HEK293 (cell line): ENCODE measurements at regions not wholly inside any gene's neighbourhood (a gene's known extent, or its start where the extent isn't known, plus 50 kb on each side); places are given as distances from the start of the nearest gene placed in this dataset.

Source experiments
- CTCF ChIA-PET: fragments of 350-600 bp; formaldehyde crosslinking; extraction: SDS; loops from one replicate; lab custom pipeline; 2021; ENCODE audit warnings: antibody characterized with exemption; lab: Yijun Ruan, JAX
- POLR2A ChIA-PET: fragments of 300-600 bp; formaldehyde crosslinking; extraction: SDS; loops from one replicate; lab custom pipeline; 2020; ENCODE audit warnings: antibody characterized with exemption, inconsistent platforms; lab: Yijun Ruan, JAX
- H3K27ac ChIP-seq: fragments of 200-500 bp; sonication (Bioruptor generic); 2 replicates; pipeline ENCODE4 v1.5.1; 2014; ENCODE audit warnings: low read depth, low read length, control low read depth, inconsistent platforms; ENCODE audit errors: extremely low read depth
- H3K36me3 ChIP-seq, 2 experiments: fragments of 200-500 bp in 1 of 2; sonication (Bioruptor generic) in 1 of 2; 1 replicate in 1 of 2; 2 replicates in 1 of 2; pipeline ENCODE4 v1.5.1; 2014 to 2017; ENCODE audit warnings: inconsistent platforms in 2 of 2, low read length in 2 of 2; ENCODE audit not compliant: control insufficient read depth in 2 of 2, insufficient read depth in 1 of 2
- H3K4me1 ChIP-seq: fragments of 200-500 bp; sonication (Bioruptor generic); 2 replicates; pipeline ENCODE4 v1.5.1; 2014; ENCODE audit warnings: mild to moderate bottlenecking, low read length, inconsistent platforms; ENCODE audit not compliant: control insufficient read depth, insufficient read depth
- H3K4me3 ChIP-seq: 2 replicates; pipeline ENCODE4 v1.5.1; 2011; ENCODE audit warnings: low read depth, mild to moderate bottlenecking, control low read depth, low read length, moderate library complexity
- H3K9me3 ChIP-seq: fragments of 200-500 bp; sonication (Bioruptor generic); 2 replicates; pipeline ENCODE4 v1.5.1; 2014; ENCODE audit warnings: low read depth, low read length, inconsistent platforms; ENCODE audit not compliant: control insufficient read depth, insufficient read depth
- CTCF ChIP-seq: fragments of 450-650 bp; formaldehyde crosslinking; IDR thresholded peaks from 2 replicates; pipeline ENCODE4 v1.5.1; 2016; ENCODE audit warnings: missing biosample characterization, missing genetic modification characterization
- GFI1B ChIP-seq: fragments of 450-650 bp; formaldehyde crosslinking; IDR thresholded peaks from 2 replicates; pipeline ENCODE4 v1.5.1; 2016; ENCODE audit warnings: missing biosample characterization, missing genetic modification characterization
- PRDM1 ChIP-seq: fragments of 450-650 bp; formaldehyde crosslinking; IDR thresholded peaks from 2 replicates; pipeline ENCODE4; 2016; ENCODE audit warnings: missing biosample characterization, missing genetic modification characterization
- SP3 ChIP-seq: fragments of 450-650 bp; formaldehyde crosslinking; IDR thresholded peaks from 2 replicates; pipeline ENCODE4 v1.5.1; 2016; ENCODE audit warnings: missing biosample characterization, missing genetic modification characterization
- ZFP3 ChIP-seq: fragments of 450-650 bp; formaldehyde crosslinking; IDR thresholded peaks from 2 replicates; pipeline ENCODE4 v1.5.1; 2016; ENCODE audit warnings: low read depth, missing biosample characterization, missing genetic modification characterization
- ZFP41 ChIP-seq: fragments of 450-650 bp; formaldehyde crosslinking; IDR thresholded peaks from 2 replicates; pipeline ENCODE4 v1.5.1; 2016; ENCODE audit warnings: missing biosample characterization, missing genetic modification characterization, borderline replicate concordance
- ZIC2 ChIP-seq: fragments of 450-650 bp; formaldehyde crosslinking; IDR thresholded peaks from 2 replicates; pipeline ENCODE4 v1.5.1; 2016; ENCODE audit warnings: missing biosample characterization, missing genetic modification characterization
- ZNF169 ChIP-seq: fragments of 450-650 bp; formaldehyde crosslinking; IDR thresholded peaks from 2 replicates; pipeline ENCODE4 v1.5.1; 2016; ENCODE audit warnings: missing biosample characterization, missing genetic modification characterization
- ZNF174 ChIP-seq: fragments of 450-650 bp; formaldehyde crosslinking; IDR thresholded peaks from 2 replicates; pipeline ENCODE4 v1.5.0; 2017; ENCODE audit warnings: missing biosample characterization, mild to moderate bottlenecking, missing genetic modification characterization
- ZNF175 ChIP-seq: fragments of 450-650 bp; formaldehyde crosslinking; IDR thresholded peaks from 2 replicates; pipeline ENCODE4 v1.5.1; 2016; ENCODE audit warnings: missing biosample characterization, missing genetic modification characterization
- ZNF23 ChIP-seq: fragments of 450-650 bp; formaldehyde crosslinking; IDR thresholded peaks from 2 replicates; pipeline ENCODE4 v1.5.1; 2016; ENCODE audit warnings: missing biosample characterization, missing genetic modification characterization, borderline replicate concordance
- ZNF24 ChIP-seq: fragments of 450-650 bp; formaldehyde crosslinking; IDR thresholded peaks from 2 replicates; pipeline ENCODE4 v1.5.1; 2016; ENCODE audit warnings: missing biosample characterization, missing genetic modification characterization
- ZNF341 ChIP-seq: fragments of 450-650 bp; formaldehyde crosslinking; IDR thresholded peaks from 2 replicates; pipeline ENCODE4; 2016; ENCODE audit warnings: low read depth, missing biosample characterization, missing genetic modification characterization
- ZNF391 ChIP-seq: fragments of 450-650 bp; formaldehyde crosslinking; IDR thresholded peaks from 2 replicates; pipeline ENCODE4 v1.5.1; 2016; ENCODE audit warnings: low read depth, missing biosample characterization, missing genetic modification characterization, borderline replicate concordance
- ZNF426 ChIP-seq: fragments of 450-650 bp; formaldehyde crosslinking; IDR thresholded peaks from 2 replicates; pipeline ENCODE4 v1.5.1; 2017; ENCODE audit warnings: missing biosample characterization, missing genetic modification characterization, mild to moderate bottlenecking, inconsistent platforms, moderate library complexity
- ZNF580 ChIP-seq: fragments of 450-650 bp; formaldehyde crosslinking; IDR thresholded peaks from 2 replicates; pipeline ENCODE4 v1.5.1; 2016; ENCODE audit warnings: missing biosample characterization, missing genetic modification characterization
- ZNF596 ChIP-seq: fragments of 450-650 bp; IDR thresholded peaks from 2 replicates; pipeline ENCODE4 v1.5.0; 2018; ENCODE audit warnings: missing biosample characterization, mild to moderate bottlenecking, missing genetic modification characterization, moderate library complexity
- ZNF629 ChIP-seq: fragments of 450-650 bp; formaldehyde crosslinking; IDR thresholded peaks from 2 replicates; pipeline ENCODE4 v1.5.1; 2017; ENCODE audit warnings: missing biosample characterization, missing genetic modification characterization
- ZNF664 ChIP-seq: fragments of 450-650 bp; formaldehyde crosslinking; IDR thresholded peaks from 2 replicates; pipeline ENCODE4 v1.5.1; 2016; ENCODE audit warnings: missing biosample characterization, missing genetic modification characterization
- ZNF707 ChIP-seq: fragments of 450-650 bp; formaldehyde crosslinking; IDR thresholded peaks from 2 replicates; pipeline ENCODE4 v1.5.1; 2016; ENCODE audit warnings: missing biosample characterization, missing genetic modification characterization
- ZSCAN18 ChIP-seq: fragments of 450-650 bp; formaldehyde crosslinking; IDR thresholded peaks from 2 replicates; pipeline ENCODE4 v1.5.1; 2016; ENCODE audit warnings: missing biosample characterization, missing genetic modification characterization

- H3K9me3 ChIP-seq: no peaks in the 10 kb centered on the region
- H3K36me3 ChIP-seq: peaks cover 0 to 7% of the 10 kb centered on the region in 2 experiments; a peak in 1 of 3 replicates
- no peak for TF ChIP-seq ZNF707 (tag by site-specific recombination)
- no peak for TF ChIP-seq ZNF175 (tag by site-specific recombination)
- TF ChIP-seq ZNF580: no peak
- no peak for TF ChIP-seq ZNF629 (tag by site-specific recombination)
- CTCF ChIA-PET: no interaction called here
- no peak overlapping the region for H3K4me3 ChIP-seq
- POLR2A ChIA-PET: no interaction called here
- no peak overlapping the region for H3K27ac ChIP-seq
- H3K4me1 ChIP-seq: no peaks in the 10 kb centered on the region
Observed at GRCh38 chr7:139169816-139170215, 60.3 kb upstream of the ZC3HAV1 start.

- H3K36me3 ChIP-seq: peaks cover 0 to 7% of the 10 kb centered on the region in 2 experiments; a peak in 1 of 3 replicates
- TF ChIP-seq ZFP41 (tag by site-specific recombination) (no peak), ZNF175 (tag by site-specific recombination) (no peak), ZNF341 (tag by site-specific recombination) (no peak), ZNF174 (tag by site-specific recombination) (no peak)
- H3K9me3 ChIP-seq: no peaks in the 10 kb centered on the region
- no peak overlapping the region for H3K4me3 ChIP-seq
- ChIA-PET CTCF (no interaction called here), POLR2A (no interaction called here)
- no peaks in the 10 kb centered on the region for H3K4me1 ChIP-seq
- no peak overlapping the region for H3K27ac ChIP-seq
Observed at GRCh38 chr7:139172775-139173174, 58.3 kb upstream of the UBN2 start.

- Histone ChIP-seq H3K36me3 (peaks cover 0 to 30% of the 10 kb centered on the region in 2 experiments; a peak in 1 of 3 replicates), H3K27ac (no peak overlapping the region), H3K9me3 (no peaks in the 10 kb centered on the region), H3K4me1 (no peaks in the 10 kb centered on the region), H3K4me3 (no peak overlapping the region)
- CTCF ChIA-PET: no interaction called here
- TF ChIP-seq ZNF391 (no peak), ZIC2 (tag by site-specific recombination) (no peak), GFI1B (tag by site-specific recombination) (no peak), ZFP3 (tag by site-specific recombination) (no peak)
- POLR2A ChIA-PET: no interaction called here
Observed at GRCh38 chr7:139177696-139178095, 53.3 kb upstream of the UBN2 start.

- POLR2A ChIA-PET: no interaction called here
- H3K27ac ChIP-seq: no peak overlapping the region
Observed at GRCh38 chr7:139180700-139181311, 50.2 kb upstream of the UBN2 start.

More at GRCh38 chr7:139180700-139181311, 50.2 kb upstream of the UBN2 start:
- Histone ChIP-seq H3K4me3 (no peak overlapping the region), H3K9me3 (no peaks in the 10 kb centered on the region), H3K4me1 (no peaks in the 10 kb centered on the region), H3K36me3 (peaks cover 0 to 48% of the 10 kb centered on the region in 2 experiments; a peak in 1 of 3 replicates)
- TF ChIP-seq SP3 (tag by site-specific recombination) (no peak), ZNF23 (no peak), CTCF (tag by site-specific recombination) (no peak), ZSCAN18 (no peak), ZNF596 (tag by site-specific recombination) (no peak), ZNF169 (no peak), ZNF426 (tag by site-specific recombination) (no peak), ZNF24 (tag by site-specific recombination) (no peak), PRDM1 (tag by site-specific recombination) (no peak), ZNF664 (no peak), ZIC2 (tag by site-specific recombination) (no peak)
- CTCF ChIA-PET: interaction anchor here (0.6 kb wide), 1 partner anchor 644 kb away, joined by 4 read pairs; no protein-coding TSS in a partner anchor
